ENCODE measurements at regions not wholly inside any gene's neighbourhood (a gene's known extent, or its start where the extent isn't known, plus 50 kb on each side); places are given as distances from the start of the nearest gene placed in this dataset.

GRCh38 chrX:20863649-20864048 lies 510.6 kb upstream of the CNKSR2 start:
- no peak for DNase-seq

GRCh38 chrX:20861113-20861512 lies 513.1 kb upstream of the CNKSR2 start:
- DNase-seq = no peak

GRCh38 chrX:20857746-20858145 lies 516.5 kb upstream of the CNKSR2 start:
- DNase-seq = peak in 50 of 56 donors; percentile 0 to 63 (median 22)

GRCh38 chrX:20838477-20838876 lies 535.7 kb upstream of the CNKSR2 start:
- no peak for DNase-seq

GRCh38 chrX:20829665-20830491 lies 544.3 kb upstream of the CNKSR2 start:
- no peak for DNase-seq

- no peak for DNase-seq
These were observed 548.2 kb upstream of the CNKSR2 start for GRCh38 chrX:20825984-20826383.

GRCh38 chrX:20803971-20804370 lies 537.3 kb upstream of the RPS6KA3 start:
- no peak for DNase-seq

GRCh38 chrX:20802036-20802435 lies 535.3 kb upstream of the RPS6KA3 start:
- DNase-seq = no peak

GRCh38 chrX:20796450-20796849 lies 529.7 kb upstream of the RPS6KA3 start:
- DNase-seq = no peak

- no peak for DNase-seq
These were observed 522.4 kb upstream of the RPS6KA3 start for GRCh38 chrX:20789103-20789502.

GRCh38 chrX:20767346-20767745 lies 500.6 kb upstream of the RPS6KA3 start:
- no peak for DNase-seq

GRCh38 chrX:20756585-20756984 lies 489.9 kb upstream of the RPS6KA3 start:
- DNase-seq = no peak

GRCh38 chrX:20753076-20753475 lies 486.4 kb upstream of the RPS6KA3 start:
- no peak for DNase-seq

- DNase-seq = no peak
These were observed 480.0 kb upstream of the RPS6KA3 start for GRCh38 chrX:20746690-20747089.

GRCh38 chrX:20743046-20743445 lies 476.3 kb upstream of the RPS6KA3 start:
- peak in 1 of 56 donors; percentile 12 for DNase-seq

GRCh38 chrX:20742106-20742505 lies 475.4 kb upstream of the RPS6KA3 start:
- DNase-seq = peak in 3 of 56 donors; percentile 1 to 5 (median 2)

GRCh38 chrX:20740443-20740842 lies 473.7 kb upstream of the RPS6KA3 start:
- DNase-seq = no peak

- no peak for DNase-seq
These were observed 472.5 kb upstream of the RPS6KA3 start for GRCh38 chrX:20739038-20739745.

- no peak for DNase-seq
These were observed 462.7 kb upstream of the RPS6KA3 start for GRCh38 chrX:20729416-20729815.

- DNase-seq = no peak
These were observed 460.7 kb upstream of the RPS6KA3 start for GRCh38 chrX:20727447-20727846.

GRCh38 chrX:20720954-20721626 lies 454.4 kb upstream of the RPS6KA3 start:
- DNase-seq = no peak

Measured in nucleus accumbens (tissue), 56 donors.